Activated B cell treated with CpG ODN at 0.5 μM for 24 hours (primary cell): ENCODE measurements at regions not wholly inside any gene's neighbourhood (a gene's known extent, or its start where the extent isn't known, plus 50 kb on each side); places are given as distances from the start of the nearest gene placed in this dataset.

ENCODE experiments used
- ATAC-seq: fragments of 200-7000 bp; cut with Tn5 transposase; one replicate; pipeline ENCODE4 v1.10.0; 2021; ENCODE audit warnings: low read depth, mild to moderate bottlenecking, moderate library complexity
- CTCF ChIA-PET: fragments of 350-600 bp; sonication (Branson Sonifier 250); formaldehyde crosslinking; loops from one replicate; lab custom pipeline; 2021; ENCODE audit warnings: antibody characterized with exemption; lab: Charles Lee
- POLR2A ChIA-PET: fragments of 350-600 bp; sonication (Branson Sonifier 250); formaldehyde crosslinking; loops from one replicate; lab custom pipeline; 2021; ENCODE audit warnings: antibody characterized with exemption; lab: Charles Lee
- DNase-seq: peaks from one replicate; pipeline ENCODE4 v3.0.0; 2022
- H3K27ac Mint-ChIP-seq: one replicate; pipeline ENCODE4 v1.8.0; 2020; ENCODE audit warnings: mixed read lengths
- H3K27me3 Mint-ChIP-seq: one replicate; pipeline ENCODE4 v1.8.0; 2021; ENCODE audit warnings: mixed read lengths
- H3K36me3 Mint-ChIP-seq: one replicate; pipeline ENCODE4 v1.8.0; 2021; ENCODE audit warnings: low read depth, mixed read lengths
- H3K4me1 Mint-ChIP-seq: one replicate; pipeline ENCODE4 v1.8.0; 2021; ENCODE audit warnings: mixed read lengths
- H3K4me3 Mint-ChIP-seq: one replicate; pipeline ENCODE4 v1.8.0; 2020; ENCODE audit warnings: mild to moderate bottlenecking, mixed read lengths
- H3K9me3 Mint-ChIP-seq: one replicate; pipeline ENCODE4 v1.8.0; 2020; ENCODE audit warnings: mixed read lengths
- intact Hi-C: fragments of 100-400 bp; cut with micrococcal nuclease; formaldehyde crosslinking; loops from one replicate; pipeline ENCODE4 v1.15.1; 2024
- TF ChIP-seq, protein P1 (sequence below): fragments of 200-600 bp; IDR thresholded peaks from one replicate; pipeline ENCODE4 v1.8.0; 2022; ENCODE audit warnings: antibody characterized with exemption, mild to moderate bottlenecking

DNA sequence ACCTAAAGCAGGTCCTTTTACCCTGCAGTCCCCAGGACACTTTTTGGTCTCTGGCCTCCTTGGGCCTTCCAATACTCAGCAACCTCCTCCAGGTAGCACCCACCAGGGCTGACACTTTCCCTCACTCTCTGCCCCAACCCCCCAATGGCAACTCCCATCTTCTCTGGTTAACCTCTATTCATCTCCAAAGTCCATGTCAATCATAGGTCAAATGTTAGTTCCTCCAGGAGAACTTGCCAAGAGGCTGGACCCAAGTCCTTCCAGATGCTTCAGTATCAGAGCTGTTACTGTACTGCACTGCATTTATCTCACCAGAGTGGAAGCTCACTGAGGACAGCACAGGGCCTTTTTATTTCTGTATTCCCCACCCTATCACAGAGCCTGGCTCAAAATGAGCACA is 295.0 kb upstream of the KLF14 start:
- CTCF ChIA-PET = interaction anchor here (1.0 to 3.6 kb wide), 2 partner anchors 11 to 47 kb away, joined by 3 to 12 read pairs; no protein-coding TSS in a partner anchor
- DNase-seq (no peak), ATAC-seq (no peak)
- Mint-ChIP-seq H3K9me3 (peaks cover 2% of the 10 kb centered on the region), H3K4me3 (no peak overlapping the region), H3K36me3 (peaks cover 12% of the 10 kb centered on the region), H3K4me1 (peaks cover 96% of the 10 kb centered on the region), H3K27ac (peak overlapping the region; percentile 98), H3K27me3 (no peaks in the 10 kb centered on the region)
- POLR2A ChIA-PET = interaction anchor here (0.5 to 3.7 kb wide), 6 partner anchors 13 to 68 kb away, joined by 3 to 24 read pairs (median 3); no protein-coding TSS in a partner anchor
- TF ChIP-seq, protein P1, sequence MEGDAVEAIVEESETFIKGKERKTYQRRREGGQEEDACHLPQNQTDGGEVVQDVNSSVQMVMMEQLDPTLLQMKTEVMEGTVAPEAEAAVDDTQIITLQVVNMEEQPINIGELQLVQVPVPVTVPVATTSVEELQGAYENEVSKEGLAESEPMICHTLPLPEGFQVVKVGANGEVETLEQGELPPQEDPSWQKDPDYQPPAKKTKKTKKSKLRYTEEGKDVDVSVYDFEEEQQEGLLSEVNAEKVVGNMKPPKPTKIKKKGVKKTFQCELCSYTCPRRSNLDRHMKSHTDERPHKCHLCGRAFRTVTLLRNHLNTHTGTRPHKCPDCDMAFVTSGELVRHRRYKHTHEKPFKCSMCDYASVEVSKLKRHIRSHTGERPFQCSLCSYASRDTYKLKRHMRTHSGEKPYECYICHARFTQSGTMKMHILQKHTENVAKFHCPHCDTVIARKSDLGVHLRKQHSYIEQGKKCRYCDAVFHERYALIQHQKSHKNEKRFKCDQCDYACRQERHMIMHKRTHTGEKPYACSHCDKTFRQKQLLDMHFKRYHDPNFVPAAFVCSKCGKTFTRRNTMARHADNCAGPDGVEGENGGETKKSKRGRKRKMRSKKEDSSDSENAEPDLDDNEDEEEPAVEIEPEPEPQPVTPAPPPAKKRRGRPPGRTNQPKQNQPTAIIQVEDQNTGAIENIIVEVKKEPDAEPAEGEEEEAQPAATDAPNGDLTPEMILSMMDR = no peak
- intact Hi-C loops = no loop called here

DNA sequence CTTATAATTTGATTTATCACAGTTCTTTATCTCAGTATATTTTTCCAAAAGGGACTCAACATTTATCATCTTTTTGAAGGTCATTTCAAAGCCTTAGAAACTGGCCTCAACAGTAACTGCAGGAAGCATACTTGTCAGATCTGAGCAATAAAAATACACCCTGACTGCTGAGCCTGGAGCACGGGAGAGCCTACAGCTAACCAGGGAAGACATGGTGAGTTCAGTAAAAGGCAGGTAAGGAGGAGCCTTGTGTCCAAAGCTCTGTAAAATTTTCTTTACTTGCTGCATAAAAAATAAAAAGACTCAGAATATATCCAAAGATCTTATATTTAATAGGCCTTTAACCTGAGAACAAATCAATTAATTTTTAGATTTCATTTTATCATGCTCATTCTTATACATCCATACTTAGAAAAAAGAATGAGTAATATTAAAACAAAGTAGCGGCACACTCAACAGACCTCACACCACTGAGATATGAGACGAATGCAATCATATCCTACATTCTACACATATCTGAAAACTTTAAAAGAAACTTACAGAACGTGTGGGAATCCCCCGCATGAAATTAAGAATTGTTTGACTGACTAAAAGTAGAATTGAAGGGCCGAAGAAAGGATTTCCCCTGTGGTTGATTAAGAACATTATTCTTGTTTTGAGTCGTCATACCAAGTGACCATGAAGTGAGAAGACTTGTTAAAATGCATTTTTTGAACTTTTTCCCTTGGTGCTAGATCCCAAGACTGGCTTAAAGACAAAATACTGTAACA is 296.4 kb upstream of the MKLN1 start:
- Mint-ChIP-seq H3K4me1 (peaks cover 95% of the 10 kb centered on the region), H3K27me3 (no peaks in the 10 kb centered on the region), H3K9me3 (no peaks in the 10 kb centered on the region), H3K4me3 (peak overlapping the region; percentile 79), H3K36me3 (peaks cover 16% of the 10 kb centered on the region), H3K27ac (peak overlapping the region; percentile 98)
- ATAC-seq = peak; percentile 66
- CTCF ChIA-PET = interaction anchor here (1.0 to 2.2 kb wide), 5 partner anchors 7 to 134 kb away, joined by 3 to 8 read pairs (median 6); no protein-coding TSS in a partner anchor
- POLR2A ChIA-PET = interaction anchor here (0.6 to 3.7 kb wide), 9 partner anchors 15 to 73 kb away, joined by 3 to 24 read pairs (median 4); no protein-coding TSS in a partner anchor
- intact Hi-C loops = loop anchor here (1.0 to 5.0 kb wide), 6 partner anchors 9 to 88 kb away; no protein-coding TSS in a partner anchor
- TF ChIP-seq, protein P1 = no peak
- DNase-seq = no peak

DNA sequence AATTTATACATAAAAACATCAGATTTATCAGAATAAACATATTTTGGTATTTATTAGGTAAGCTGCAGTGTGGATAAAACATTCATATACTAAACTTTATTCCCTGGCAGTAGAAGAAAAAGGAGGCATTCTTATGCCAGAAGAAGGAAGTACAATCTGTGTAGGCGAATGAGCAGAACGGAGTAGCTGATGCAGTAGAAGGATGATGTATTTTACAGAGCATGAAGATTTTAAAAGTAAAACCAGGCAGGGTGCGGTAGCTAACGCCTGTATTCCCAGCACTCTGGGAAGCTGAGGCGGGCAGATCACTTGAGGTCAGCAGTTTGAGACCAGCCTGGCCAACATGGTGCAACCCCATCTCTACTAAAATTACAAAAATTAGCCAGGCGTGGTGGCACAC is 294.9 kb upstream of the MKLN1 start:
- ATAC-seq (peak; percentile 27), DNase-seq (no peak)
- Mint-ChIP-seq H3K4me1 (peaks cover 91% of the 10 kb centered on the region), H3K4me3 (peak overlapping the region; percentile 79), H3K9me3 (no peaks in the 10 kb centered on the region), H3K27ac (peak overlapping the region; percentile 98), H3K27me3 (no peaks in the 10 kb centered on the region), H3K36me3 (peaks cover 16% of the 10 kb centered on the region)
- POLR2A ChIA-PET = interaction anchor here (0.6 to 2.0 kb wide), 10 partner anchors 11 to 136 kb away, joined by 3 to 15 read pairs (median 4); no protein-coding TSS in a partner anchor
- CTCF ChIA-PET = interaction anchor here (1.0 to 1.7 kb wide), 5 partner anchors 7 to 136 kb away, joined by 3 to 6 read pairs (median 4); no protein-coding TSS in a partner anchor
- intact Hi-C loops = loop anchor here (5.0 kb wide), 1 partner anchor 35 kb away; no protein-coding TSS in a partner anchor
- TF ChIP-seq, protein P1 = no peak

DNA sequence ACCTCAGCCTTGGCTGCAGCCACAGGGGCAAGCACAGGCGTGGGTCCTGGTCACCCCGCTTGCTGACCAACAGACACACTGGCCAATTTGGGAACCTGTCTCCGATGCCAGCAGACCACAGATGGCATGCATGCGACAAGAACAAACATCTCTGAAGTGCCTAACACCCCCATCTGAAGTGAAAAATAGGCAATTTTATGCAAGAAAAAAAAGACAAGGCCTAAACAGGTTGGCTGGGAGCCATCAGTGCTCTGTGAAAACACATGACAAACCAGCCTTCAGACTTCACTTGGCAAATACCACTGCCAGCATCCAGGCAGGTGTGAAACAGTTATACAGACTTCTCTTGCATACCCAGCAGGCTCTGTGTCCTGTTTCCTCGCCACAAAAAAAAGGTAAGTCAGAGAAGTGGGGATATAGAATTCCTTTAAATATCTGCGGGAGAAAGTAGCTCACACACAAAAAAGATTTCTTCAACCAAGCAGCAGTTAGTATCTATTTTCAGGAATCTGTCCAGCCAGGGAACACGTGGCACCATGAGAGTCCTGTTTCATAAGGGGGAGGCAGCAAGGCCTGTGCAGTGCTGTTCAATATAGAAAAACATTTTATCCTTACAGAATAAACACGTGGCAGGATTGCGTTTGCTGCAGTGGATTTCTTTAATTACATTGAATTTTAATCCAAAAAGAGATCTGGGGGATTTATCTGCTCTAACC is 293.4 kb upstream of the MKLN1 start:
- peaks cover 89% of the 10 kb centered on the region for H3K4me1 Mint-ChIP-seq
- peak overlapping the region; percentile 98 for H3K27ac Mint-ChIP-seq
- ChIA-PET CTCF (no interaction called here), POLR2A (interaction anchor here (1.8 kb wide), 1 partner anchor 52 kb away, joined by 6 read pairs; no protein-coding TSS in a partner anchor)
- peak overlapping the region; percentile 32 for H3K4me3 Mint-ChIP-seq
- H3K36me3 Mint-ChIP-seq = peaks cover 21% of the 10 kb centered on the region
- H3K27me3 Mint-ChIP-seq = no peaks in the 10 kb centered on the region
- DNase-seq = no peak
- intact Hi-C loops = loop anchor here (5.0 kb wide), 1 partner anchor 37 kb away; no protein-coding TSS in a partner anchor
- H3K9me3 Mint-ChIP-seq = no peaks in the 10 kb centered on the region
- no peak for ATAC-seq
- TF ChIP-seq, protein P1 = no peak
